ENCODE measurements at regions not wholly inside any gene's neighbourhood (a gene's known extent, or its start where the extent isn't known, plus 50 kb on each side); places are given as distances from the start of the nearest gene placed in this dataset.

GRCh38 chr13:72315312-72315711 lies 412.1 kb downstream of the MZT1 start:
- Histone ChIP-seq H3K4me3 (replicated peaks; ENCODE audit: insufficient read depth, low read length) (no peak overlapping the region), H3K27ac (replicated peaks) (no peak overlapping the region), H3K27me3 (ENCODE audit: insufficient read depth, poor library complexity, severe bottlenecking) (no peaks in the 10 kb centered on the region)
- TF ChIP-seq CTCF (IDR thresholded peaks at IDR 0.05; ENCODE audit: insufficient read depth, low read length): no peak
- no peak for TF ChIP-seq SPI1 (IDR thresholded peaks at IDR 0.05; ENCODE audit: borderline replicate concordance, low read depth)
- no peak for TF ChIP-seq GABPA (IDR thresholded peaks at IDR 0.05; ENCODE audit: low read depth)
- no peak for TF ChIP-seq POLR2AphosphoS5 (IDR thresholded peaks at IDR 0.05; ENCODE audit: low read depth)
- TF ChIP-seq REST (IDR thresholded peaks at IDR 0.05; ENCODE audit: insufficient replicate concordance, low read depth): no peak
- DNase-seq (ENCODE audit: low read depth in 1 of 2, low spot score in 1 of 2): no peak

GRCh38 chr13:72314210-72314609 lies 413.2 kb downstream of the MZT1 start:
- no peak overlapping the region for H3K4me3 ChIP-seq (replicated peaks; ENCODE audit: insufficient read depth, low read length)
- no peaks in the 10 kb centered on the region for H3K27me3 ChIP-seq (ENCODE audit: insufficient read depth, poor library complexity, severe bottlenecking)
- TF ChIP-seq POLR2AphosphoS5 (IDR thresholded peaks at IDR 0.05; ENCODE audit: low read depth): no peak
- no peak for TF ChIP-seq SPI1 (IDR thresholded peaks at IDR 0.05; ENCODE audit: borderline replicate concordance, low read depth)
- no peak for TF ChIP-seq REST (IDR thresholded peaks at IDR 0.05; ENCODE audit: insufficient replicate concordance, low read depth)
- TF ChIP-seq CTCF (IDR thresholded peaks at IDR 0.05; ENCODE audit: insufficient read depth, low read length): no peak
- TF ChIP-seq GABPA (IDR thresholded peaks at IDR 0.05; ENCODE audit: low read depth): no peak
- no peak for DNase-seq (ENCODE audit: low read depth in 1 of 2, low spot score in 1 of 2)
- H3K27ac ChIP-seq (replicated peaks): no peak overlapping the region

- H3K27me3 ChIP-seq (ENCODE audit: insufficient read depth, poor library complexity, severe bottlenecking): no peaks in the 10 kb centered on the region
- no peak for DNase-seq (ENCODE audit: low read depth in 1 of 2, low spot score in 1 of 2)
- no peak overlapping the region for H3K27ac ChIP-seq (replicated peaks)
- H3K4me3 ChIP-seq (replicated peaks; ENCODE audit: insufficient read depth, low read length): no peak overlapping the region
- TF ChIP-seq POLR2AphosphoS5 (IDR thresholded peaks at IDR 0.05; ENCODE audit: low read depth): no peak
Observed at GRCh38 chr13:72313546-72313945, 413.9 kb downstream of the MZT1 start.

- no peak for DNase-seq (ENCODE audit: low read depth in 1 of 2, low spot score in 1 of 2)
- no peak for TF ChIP-seq SPI1 (IDR thresholded peaks at IDR 0.05; ENCODE audit: borderline replicate concordance, low read depth)
- TF ChIP-seq CTCF (IDR thresholded peaks at IDR 0.05; ENCODE audit: insufficient read depth, low read length): no peak
- no peak for TF ChIP-seq REST (IDR thresholded peaks at IDR 0.05; ENCODE audit: insufficient replicate concordance, low read depth)
- TF ChIP-seq GABPA (IDR thresholded peaks at IDR 0.05; ENCODE audit: low read depth): no peak
- TF ChIP-seq POLR2AphosphoS5 (IDR thresholded peaks at IDR 0.05; ENCODE audit: low read depth): no peak
- H3K27ac ChIP-seq (replicated peaks): no peak overlapping the region
- no peak overlapping the region for H3K4me3 ChIP-seq (replicated peaks; ENCODE audit: insufficient read depth, low read length)
- no peaks in the 10 kb centered on the region for H3K27me3 ChIP-seq (ENCODE audit: insufficient read depth, poor library complexity, severe bottlenecking)
Observed at GRCh38 chr13:72303941-72304746, 423.3 kb downstream of the MZT1 start.
